ENCODE measurements at regions not wholly inside any gene's neighbourhood (a gene's known extent, or its start where the extent isn't known, plus 50 kb on each side); places are given as distances from the start of the nearest gene placed in this dataset.
"Not testable (repeated sequence)": the region's sequence is repeated elsewhere in the genome, so short reads cannot be mapped to it uniquely, and the experiment has no call there.

- ChIA-PET CTCF (interaction anchor here (0.8 kb wide), 1 partner anchor 34 kb away, joined by 3 read pairs; no protein-coding TSS in a partner anchor), POLR2A (no interaction called here)
- no peak for DNase-seq (ENCODE audit: extremely low spot score)
- TF ChIP-seq CTCF (IDR thresholded peaks at IDR 0.05; ENCODE audit: control extremely low read depth, extremely low read depth, low read depth, missing control alignments) = no peak
Measured at GRCh38 chr2:16971722-16972234, 306.1 kb upstream of the CYRIA start.

GRCh38 chr2:16970948-16971347, 305.3 kb upstream of the CYRIA start:
- DNase-seq (ENCODE audit: extremely low spot score); POLR2A ChIA-PET; CTCF ChIA-PET: not testable (repeated sequence)

- DNase-seq (ENCODE audit: extremely low spot score) = no peak
- POLR2A ChIA-PET = no interaction called here
- no peak for TF ChIP-seq CTCF (IDR thresholded peaks at IDR 0.05; ENCODE audit: control extremely low read depth, extremely low read depth, low read depth, missing control alignments)
- CTCF ChIA-PET = interaction anchor here (1.2 kb wide), 1 partner anchor 13 kb away, joined by 3 read pairs; no protein-coding TSS in a partner anchor
Measured at GRCh38 chr2:16962505-16962904, 296.9 kb upstream of the CYRIA start.

GRCh38 chr2:16960579-16960978, 294.9 kb upstream of the CYRIA start:
- ChIA-PET POLR2A (interaction anchor here (0.6 kb wide), 1 partner anchor 1084 kb away, joined by 6 read pairs; no protein-coding TSS in a partner anchor), CTCF (interaction anchor here (1.3 to 1.4 kb wide), 2 partner anchors 12 to 14 kb away, joined by 3 to 4 read pairs; no protein-coding TSS in a partner anchor)
- peak; percentile 8 for DNase-seq (ENCODE audit: extremely low spot score)
- TF ChIP-seq CTCF (IDR thresholded peaks at IDR 0.05; ENCODE audit: control extremely low read depth, extremely low read depth, low read depth, missing control alignments) = no peak

GRCh38 chr2:16958266-16958665, 292.6 kb upstream of the CYRIA start:
- ChIA-PET CTCF (no interaction called here), POLR2A (no interaction called here)
- no peak for DNase-seq (ENCODE audit: extremely low spot score)
- no peak for TF ChIP-seq CTCF (IDR thresholded peaks at IDR 0.05; ENCODE audit: control extremely low read depth, extremely low read depth, low read depth, missing control alignments)

- TF ChIP-seq CTCF (IDR thresholded peaks at IDR 0.05; ENCODE audit: control extremely low read depth, extremely low read depth, low read depth, missing control alignments) = no peak
- ChIA-PET POLR2A (no interaction called here), CTCF (interaction anchor here (0.9 to 1.5 kb wide), 2 partner anchors 13 to 17 kb away, joined by 3 read pairs; no protein-coding TSS in a partner anchor)
- no peak for DNase-seq (ENCODE audit: extremely low spot score)
Measured at GRCh38 chr2:16952805-16953204, 287.2 kb upstream of the CYRIA start.

GRCh38 chr2:16952368-16952767, 286.7 kb upstream of the CYRIA start:
- TF ChIP-seq CTCF (IDR thresholded peaks at IDR 0.05; ENCODE audit: control extremely low read depth, extremely low read depth, low read depth, missing control alignments) = no peak
- ChIA-PET CTCF (interaction anchor here (0.9 to 1.5 kb wide), 2 partner anchors 12 to 17 kb away, joined by 3 read pairs; no protein-coding TSS in a partner anchor), POLR2A (no interaction called here)
- no peak for DNase-seq (ENCODE audit: extremely low spot score)

Measured in GM10248 (cell line).